ENCODE measurements at regions not wholly inside any gene's neighbourhood (a gene's known extent, or its start where the extent isn't known, plus 50 kb on each side); places are given as distances from the start of the nearest gene placed in this dataset.

DNA sequence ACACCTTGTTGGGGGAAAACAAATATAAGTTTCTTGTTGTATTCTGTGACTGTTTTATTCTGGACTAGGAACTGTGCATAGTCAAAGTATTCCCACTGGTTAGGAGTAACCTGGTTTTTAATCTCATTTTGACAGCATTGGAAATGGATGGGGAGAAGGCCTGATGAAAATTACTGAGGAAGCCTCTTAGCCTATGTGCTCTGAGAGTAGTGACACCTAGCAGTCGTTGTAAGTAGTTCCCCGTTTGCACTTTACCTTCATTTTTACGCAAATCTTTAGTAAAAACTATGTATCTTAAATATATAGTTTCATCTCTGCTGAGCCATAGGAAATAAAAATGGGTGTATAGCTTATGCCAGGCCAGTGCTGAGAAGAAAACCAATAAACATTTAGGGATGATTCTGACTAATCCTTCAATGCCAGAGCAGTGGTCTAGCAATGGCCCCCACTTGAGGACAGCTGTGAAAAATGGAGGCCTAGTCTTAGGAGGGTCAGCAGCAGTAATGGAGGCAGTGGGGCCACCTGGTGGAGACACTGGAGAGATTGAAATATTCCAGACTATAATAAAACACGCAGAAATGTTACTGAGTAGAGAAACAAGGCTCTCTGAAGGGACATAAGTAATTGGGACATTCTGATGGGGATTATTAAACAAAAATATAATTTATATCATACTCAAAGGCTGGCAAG is 133.2 kb upstream of the NOVA1 start:
- no peak overlapping the region for H3K4me2 ChIP-seq (ENCODE audit: low read length)

GRCh38 chr14:26735811-26736210 is 138.0 kb upstream of the NOVA1 start:
- Histone ChIP-seq H3F3A (ENCODE audit: insufficient read depth, low read length, poor library complexity, severe bottlenecking) (no peaks in the 10 kb centered on the region), H3K9me2 (ENCODE audit: insufficient read depth, low read length) (no peaks in the 10 kb centered on the region), H3K4me2 (ENCODE audit: low read length) (no peak overlapping the region), H3K36me3 (ENCODE audit: insufficient read depth, low read length) (no peaks in the 10 kb centered on the region), H3K79me2 (replicated peaks; ENCODE audit: insufficient read depth, low read length) (no peaks in the 10 kb centered on the region), H3K27me3 (ENCODE audit: insufficient read depth, low read depth, low read length) (no peaks in the 10 kb centered on the region), H2AFZ (ENCODE audit: low read depth, low read length) (no peak overlapping the region), H4K20me1 (ENCODE audit: insufficient read depth) (no peaks in the 10 kb centered on the region), H3K27ac (ENCODE audit: low read length) (no peak overlapping the region), H3K9ac (ENCODE audit: low read length) (no peak overlapping the region), H3K4me3 (ENCODE audit: low read length) (no peak overlapping the region), H3K9me3 (ENCODE audit: low read length) (no peaks in the 10 kb centered on the region)
- TF ChIP-seq EZH2 (IDR thresholded peaks at IDR 0.05; ENCODE audit: borderline replicate concordance, insufficient read depth, low read length, poor library complexity, severe bottlenecking) (no peak), POLR2AphosphoS5 (IDR thresholded peaks at IDR 0.05) (no peak), RAD21 (conservative IDR thresholded peaks at IDR 0.05) (no peak), TAF1 (IDR thresholded peaks at IDR 0.05; ENCODE audit: low read depth) (no peak), REST (IDR thresholded peaks at IDR 0.05; ENCODE audit: borderline replicate concordance) (no peak), EP300 (conservative IDR thresholded peaks at IDR 0.05; ENCODE audit: poor library complexity, severe bottlenecking) (no peak), MXI1 (conservative IDR thresholded peaks at IDR 0.05; ENCODE audit: poor library complexity, severe bottlenecking) (no peak), SMC3 (conservative IDR thresholded peaks at IDR 0.05; ENCODE audit: poor library complexity) (no peak)
- TF ChIP-seq, protein P1, sequence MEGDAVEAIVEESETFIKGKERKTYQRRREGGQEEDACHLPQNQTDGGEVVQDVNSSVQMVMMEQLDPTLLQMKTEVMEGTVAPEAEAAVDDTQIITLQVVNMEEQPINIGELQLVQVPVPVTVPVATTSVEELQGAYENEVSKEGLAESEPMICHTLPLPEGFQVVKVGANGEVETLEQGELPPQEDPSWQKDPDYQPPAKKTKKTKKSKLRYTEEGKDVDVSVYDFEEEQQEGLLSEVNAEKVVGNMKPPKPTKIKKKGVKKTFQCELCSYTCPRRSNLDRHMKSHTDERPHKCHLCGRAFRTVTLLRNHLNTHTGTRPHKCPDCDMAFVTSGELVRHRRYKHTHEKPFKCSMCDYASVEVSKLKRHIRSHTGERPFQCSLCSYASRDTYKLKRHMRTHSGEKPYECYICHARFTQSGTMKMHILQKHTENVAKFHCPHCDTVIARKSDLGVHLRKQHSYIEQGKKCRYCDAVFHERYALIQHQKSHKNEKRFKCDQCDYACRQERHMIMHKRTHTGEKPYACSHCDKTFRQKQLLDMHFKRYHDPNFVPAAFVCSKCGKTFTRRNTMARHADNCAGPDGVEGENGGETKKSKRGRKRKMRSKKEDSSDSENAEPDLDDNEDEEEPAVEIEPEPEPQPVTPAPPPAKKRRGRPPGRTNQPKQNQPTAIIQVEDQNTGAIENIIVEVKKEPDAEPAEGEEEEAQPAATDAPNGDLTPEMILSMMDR (IDR thresholded peaks at IDR 0.05; ENCODE audit: poor library complexity, severe bottlenecking), result no peak

More for the DNA sequence above, 133.2 kb upstream of the NOVA1 start:
- H3K27ac ChIP-seq (ENCODE audit: low read length), result no peak overlapping the region
- H3K27me3 ChIP-seq (ENCODE audit: insufficient read depth, low read depth, low read length), result no peaks in the 10 kb centered on the region
- H3K79me2 ChIP-seq (replicated peaks; ENCODE audit: insufficient read depth, low read length), result no peaks in the 10 kb centered on the region
- H4K20me1 ChIP-seq (ENCODE audit: insufficient read depth), result no peaks in the 10 kb centered on the region
- no peaks in the 10 kb centered on the region for H3F3A ChIP-seq (ENCODE audit: insufficient read depth, low read length, poor library complexity, severe bottlenecking)
- H3K9me2 ChIP-seq (ENCODE audit: insufficient read depth, low read length), result no peaks in the 10 kb centered on the region
- H3K36me3 ChIP-seq (ENCODE audit: insufficient read depth, low read length), result no peaks in the 10 kb centered on the region
- H3K4me3 ChIP-seq (ENCODE audit: low read length), result no peak overlapping the region
- TF ChIP-seq SMC3 (conservative IDR thresholded peaks at IDR 0.05; ENCODE audit: poor library complexity), result peak; percentile 21
- no peak for TF ChIP-seq EZH2 (IDR thresholded peaks at IDR 0.05; ENCODE audit: borderline replicate concordance, insufficient read depth, low read length, poor library complexity, severe bottlenecking)
- peak; percentile 21 for TF ChIP-seq RAD21 (conservative IDR thresholded peaks at IDR 0.05)
- no peak for TF ChIP-seq POLR2AphosphoS5 (IDR thresholded peaks at IDR 0.05)
- no peak overlapping the region for H2AFZ ChIP-seq (ENCODE audit: low read depth, low read length)
- H3K9me3 ChIP-seq (ENCODE audit: low read length), result no peaks in the 10 kb centered on the region
- no peak overlapping the region for H3K9ac ChIP-seq (ENCODE audit: low read length)
